GM23248 (cell line): ENCODE measurements at regions not wholly inside any gene's neighbourhood (a gene's known extent, or its start where the extent isn't known, plus 50 kb on each side); places are given as distances from the start of the nearest gene placed in this dataset.
A peak's percentile ranks its signal among the peaks of the same experiment; 100 is the strongest.

ENCODE experiments used
- DNase-seq: peaks from one replicate; pipeline ENCODE4 v3.0.0-alpha.2; 2015
- H2AFZ ChIP-seq: fragments of 200-600 bp; sonication (generic); 2 replicates; pipeline ENCODE4 v1.6.1; 2016; ENCODE audit warnings: antibody characterized with exemption
- H3F3A ChIP-seq: fragments of 200-600 bp; sonication (generic); 2 replicates; pipeline ENCODE4 v1.6.1; 2016; ENCODE audit warnings: mild to moderate bottlenecking, antibody characterized with exemption, mixed run types; ENCODE audit not compliant: insufficient read depth
- H3K27ac ChIP-seq: fragments of 200-600 bp; sonication (generic); 2 replicates; pipeline ENCODE4 v1.5.1; 2016; ENCODE audit warnings: mild to moderate bottlenecking
- H3K27me3 ChIP-seq: fragments of 200-600 bp; sonication (generic); replicated peaks from 2 replicates; pipeline ENCODE4 v1.6.1; 2016; ENCODE audit warnings: mild to moderate bottlenecking; ENCODE audit not compliant: insufficient read depth
- H3K36me3 ChIP-seq: fragments of 200-600 bp; sonication (generic); 2 replicates; pipeline ENCODE4 v1.6.1; 2016; ENCODE audit warnings: low read depth, mild to moderate bottlenecking
- H3K4me1 ChIP-seq: fragments of 200-600 bp; sonication (generic); 2 replicates; pipeline ENCODE4 v1.6.1; 2016; ENCODE audit warnings: mild to moderate bottlenecking; ENCODE audit not compliant: insufficient read depth
- H3K4me2 ChIP-seq: fragments of 200-600 bp; sonication (generic); one replicate; pipeline ENCODE4 v1.6.1; 2016; ENCODE audit warnings: mild to moderate bottlenecking; ENCODE audit not compliant: unreplicated experiment
- H3K4me3 ChIP-seq: fragments of 200-600 bp; sonication (generic); 2 replicates; pipeline ENCODE4 v1.5.1; 2016; ENCODE audit warnings: mild to moderate bottlenecking
- H3K79me2 ChIP-seq: fragments of 200-600 bp; sonication (generic); 2 replicates; pipeline ENCODE4 v1.6.1; 2016; ENCODE audit warnings: mild to moderate bottlenecking; ENCODE audit not compliant: insufficient read depth
- H3K9ac ChIP-seq: fragments of 200-600 bp; sonication (generic); 2 replicates; pipeline ENCODE4 v1.6.1; 2016; ENCODE audit warnings: mild to moderate bottlenecking
- H3K9me2 ChIP-seq: fragments of 200-600 bp; sonication (generic); 2 replicates; pipeline ENCODE4 v1.6.1; 2016; ENCODE audit warnings: mixed run types, mild to moderate bottlenecking, moderate library complexity; ENCODE audit not compliant: insufficient read depth
- H3K9me3 ChIP-seq: fragments of 200-600 bp; sonication (generic); one replicate; pipeline ENCODE4 v1.6.1; 2017; ENCODE audit warnings: low read depth
- H4K20me1 ChIP-seq: fragments of 200-600 bp; sonication (generic); 2 replicates; pipeline ENCODE4 v1.6.0; 2016; ENCODE audit not compliant: insufficient read depth
- EZH2 ChIP-seq: fragments of 200-600 bp; sonication (generic); IDR thresholded peaks from 2 replicates; pipeline ENCODE4 v1.6.1; 2018; ENCODE audit warnings: antibody characterized with exemption, mild to moderate bottlenecking; ENCODE audit not compliant: insufficient read depth, poor library complexity, severe bottlenecking
- EZH2phosphoT487 ChIP-seq: fragments of 200-600 bp; sonication (generic); IDR thresholded peaks from 2 replicates; pipeline ENCODE4 v1.6.1; 2018; ENCODE audit warnings: antibody characterized with exemption, moderate library complexity, mild to moderate bottlenecking, low read depth; ENCODE audit not compliant: insufficient read depth
- WGBS, 2 experiments: methylation state at CpG; one replicate each; pipeline ENCODE4 v1.1.6; 2015 to 2017; ENCODE audit warnings: low lambda C conversion rate in 2 of 2, low coverage in 1 of 2; ENCODE audit errors: missing lambda C conversion rate in 2 of 2; 5-methylcytosine and 5-hydroxymethylcytosine counted together
- in situ Hi-C: fragments of 300-500 bp; cut with MboI; formaldehyde crosslinking; loops from 2 replicates; pipeline ENCODE4 v1.15.0; 2020

DNA sequence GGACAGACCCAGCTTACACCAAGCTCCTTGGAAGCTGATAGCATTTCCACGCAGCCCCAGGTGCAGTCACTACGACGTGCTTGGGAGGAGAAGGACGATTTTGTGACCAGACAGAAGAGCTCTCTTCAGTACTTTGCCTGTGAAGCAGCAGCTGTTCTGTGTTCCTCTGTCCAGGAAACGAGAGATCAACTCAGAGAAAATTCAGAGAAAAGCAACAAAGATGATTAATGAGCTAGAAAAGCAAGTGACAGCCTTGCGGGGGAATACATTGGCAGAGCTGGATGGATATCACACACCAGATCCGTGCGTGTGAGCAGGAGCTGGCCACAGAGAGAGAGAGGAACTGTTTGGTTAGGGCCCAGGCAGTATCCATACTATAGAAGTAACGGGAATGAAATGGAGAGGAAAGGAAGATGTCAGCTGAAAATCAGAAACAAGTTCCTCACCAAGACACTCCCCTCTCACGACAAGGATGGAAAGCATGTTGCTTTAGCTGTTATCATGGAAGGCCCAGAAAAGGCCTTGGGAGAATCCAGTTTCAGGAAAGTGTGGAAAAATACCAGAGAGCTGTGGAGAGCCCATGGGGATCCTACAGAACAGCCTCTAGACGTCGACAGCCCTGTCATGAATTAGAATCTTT, 106.2 kb downstream of the TOMM20 start:
- no peaks in the 10 kb centered on the region for H3K79me2 ChIP-seq
- TF ChIP-seq EZH2phosphoT487: no peak
- no peak for TF ChIP-seq EZH2
- 46 to 47% methylated on average over 12 of the region's 12 CpGs for WGBS, 2 experiments
- H3K27ac ChIP-seq: no peak overlapping the region
- no peaks in the 10 kb centered on the region for H3K27me3 ChIP-seq
- peak overlapping the region; percentile 31; the same call in 1 of the 2 replicates for H2AFZ ChIP-seq
- H3K9me3 ChIP-seq: no peaks in the 10 kb centered on the region
- in situ Hi-C loops: no loop called here
- H3F3A ChIP-seq: peaks cover 24% of the 10 kb centered on the region
- no peaks in the 10 kb centered on the region for H3K36me3 ChIP-seq
- no peak overlapping the region for H3K9ac ChIP-seq
- DNase-seq: no peak
- no peak overlapping the region for H3K4me2 ChIP-seq
- H3K4me1 ChIP-seq: peaks cover 20% of the 10 kb centered on the region
- no peaks in the 10 kb centered on the region for H3K9me2 ChIP-seq
- no peak overlapping the region for H3K4me3 ChIP-seq
- H4K20me1 ChIP-seq: no peaks in the 10 kb centered on the region

- H3K9me2 ChIP-seq: no peaks in the 10 kb centered on the region
- no peak overlapping the region for H2AFZ ChIP-seq
- no peaks in the 10 kb centered on the region for H3K27me3 ChIP-seq
- no peaks in the 10 kb centered on the region for H4K20me1 ChIP-seq
- no peak overlapping the region for H3K27ac ChIP-seq
- H3K9me3 ChIP-seq: no peaks in the 10 kb centered on the region
- no peak overlapping the region for H3K4me2 ChIP-seq
- H3K36me3 ChIP-seq: no peaks in the 10 kb centered on the region
- in situ Hi-C loops: no loop called here
- H3K9ac ChIP-seq: no peak overlapping the region
- H3K4me1 ChIP-seq: peaks cover 26% of the 10 kb centered on the region
- TF ChIP-seq EZH2: no peak
- TF ChIP-seq EZH2phosphoT487: no peak
- no peak for DNase-seq
- H3F3A ChIP-seq: peaks cover 30% of the 10 kb centered on the region
- 95 to 97% methylated on average over 7 of the region's 7 CpGs for WGBS, 2 experiments
- no peak overlapping the region for H3K4me3 ChIP-seq
- H3K79me2 ChIP-seq: no peaks in the 10 kb centered on the region
These were observed 106.8 kb downstream of the TOMM20 start for GRCh38 chr1:235021815-235022214.

DNA sequence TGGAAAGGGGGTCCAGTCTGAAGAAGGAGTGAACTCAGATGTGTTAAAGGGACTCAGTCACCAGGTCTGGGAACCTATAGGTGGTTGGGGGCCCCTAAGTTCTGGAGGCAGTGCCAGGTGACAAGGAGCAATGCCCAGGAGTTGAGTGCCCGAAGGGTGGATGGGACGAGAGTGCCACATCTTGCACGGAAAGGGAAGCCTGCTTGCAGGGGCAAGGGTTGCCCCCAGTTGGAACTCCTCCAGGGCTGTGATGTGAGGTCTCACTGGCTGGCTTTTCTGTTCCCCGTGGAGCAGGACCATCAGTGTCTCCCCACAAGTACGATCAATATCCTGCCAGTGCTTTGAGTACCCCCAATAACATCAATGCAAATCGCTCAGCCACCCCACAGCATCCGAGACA, 107.3 kb downstream of the TOMM20 start:
- Histone ChIP-seq H3F3A (peaks cover 30% of the 10 kb centered on the region), H2AFZ (no peak overlapping the region), H3K4me1 (peaks cover 31% of the 10 kb centered on the region), H3K4me3 (no peak overlapping the region), H4K20me1 (no peaks in the 10 kb centered on the region), H3K79me2 (no peaks in the 10 kb centered on the region), H3K36me3 (no peaks in the 10 kb centered on the region), H3K4me2 (no peak overlapping the region), H3K9ac (no peak overlapping the region), H3K27me3 (no peaks in the 10 kb centered on the region), H3K9me2 (no peaks in the 10 kb centered on the region), H3K9me3 (no peaks in the 10 kb centered on the region), H3K27ac (no peak overlapping the region)
- 95 to 97% methylated on average over 7 of the region's 7 CpGs for WGBS, 2 experiments
- in situ Hi-C loops: no loop called here
- TF ChIP-seq EZH2 (no peak), EZH2phosphoT487 (no peak)
- DNase-seq: no peak

- no peak for DNase-seq
- Histone ChIP-seq H3K4me3 (no peak overlapping the region), H3K79me2 (no peaks in the 10 kb centered on the region), H3K36me3 (no peaks in the 10 kb centered on the region), H3K9me3 (no peaks in the 10 kb centered on the region), H3K27me3 (no peaks in the 10 kb centered on the region), H4K20me1 (no peaks in the 10 kb centered on the region), H3K27ac (0 out of 2 replicates have a peak overlapping the region, but pooled peaks have one; percentile 89), H2AFZ (no peak overlapping the region), H3K4me1 (peaks cover 37% of the 10 kb centered on the region), H3F3A (peaks cover 30% of the 10 kb centered on the region), H3K9me2 (no peaks in the 10 kb centered on the region), H3K9ac (no peak overlapping the region), H3K4me2 (no peak overlapping the region)
- WGBS, 2 experiments: 96 to 97% methylated on average over 4 of the region's 4 CpGs
- TF ChIP-seq EZH2 (no peak), EZH2phosphoT487 (no peak)
- in situ Hi-C loops: no loop called here
These were observed 108.7 kb downstream of the TOMM20 start for GRCh38 chr1:235019961-235020360.
